GM18907 (cell line): ENCODE measurements at regions not wholly inside any gene's neighbourhood (a gene's known extent, or its start where the extent isn't known, plus 50 kb on each side); places are given as distances from the start of the nearest gene placed in this dataset.
"Not testable (repeated sequence)": the region's sequence is repeated elsewhere in the genome, so short reads cannot be mapped to it uniquely, and the experiment has no call there.

Experiments
- ATAC-seq: cut with Tn5 transposase; IDR thresholded peaks from one replicate; pipeline ENCODE4 v1.9.1; 2021; ENCODE audit warnings: mild to moderate bottlenecking, moderate library complexity; ENCODE audit not compliant: unreplicated experiment

GRCh38 chr5:17755406-17755805, 121.1 kb downstream of the TAF11L14 start:
- ATAC-seq = not testable (repeated sequence)

DNA sequence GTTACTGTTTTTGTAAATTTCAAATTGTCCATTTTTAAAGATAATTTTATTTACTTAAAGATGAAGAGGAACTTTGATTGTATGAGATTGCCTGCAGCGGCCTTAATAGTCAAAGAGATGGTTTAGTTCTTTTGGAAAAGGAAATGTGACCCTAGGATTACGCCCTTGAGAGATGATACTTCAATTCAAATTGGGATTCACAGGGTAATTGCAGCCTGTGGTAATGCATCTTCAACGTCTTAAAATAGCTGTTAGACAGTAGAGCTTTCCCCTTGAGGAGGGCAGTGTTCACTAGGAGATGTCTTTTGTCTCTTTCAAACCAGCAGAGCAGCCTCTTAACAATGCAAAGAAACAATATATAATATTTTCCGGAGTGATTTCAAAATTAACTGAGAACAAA, 127.1 kb downstream of the TAF11L14 start:
- no peak for ATAC-seq

DNA sequence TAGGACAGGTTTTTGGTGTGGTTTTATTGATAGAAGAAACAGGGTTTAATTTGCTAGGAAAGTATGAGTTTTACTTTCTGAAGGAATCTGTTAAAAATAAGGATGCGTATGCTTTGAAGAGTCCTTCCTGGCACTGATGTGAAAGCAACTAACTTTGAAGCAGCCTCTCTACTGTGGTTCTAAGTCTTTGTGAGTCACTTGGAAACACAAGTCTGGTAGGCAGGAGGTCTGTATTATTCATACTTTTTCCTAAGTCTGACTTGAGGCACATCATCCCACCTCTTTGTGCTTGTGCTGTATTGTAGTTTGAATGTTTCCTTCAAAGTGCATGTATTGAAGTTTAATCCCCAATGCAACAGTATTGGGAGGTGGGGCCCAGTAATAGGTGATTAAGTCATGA, 129.0 kb downstream of the TAF11L14 start:
- ATAC-seq = no peak

GRCh38 chr5:17766031-17766430, 131.8 kb downstream of the TAF11L14 start:
- ATAC-seq = no peak

DNA sequence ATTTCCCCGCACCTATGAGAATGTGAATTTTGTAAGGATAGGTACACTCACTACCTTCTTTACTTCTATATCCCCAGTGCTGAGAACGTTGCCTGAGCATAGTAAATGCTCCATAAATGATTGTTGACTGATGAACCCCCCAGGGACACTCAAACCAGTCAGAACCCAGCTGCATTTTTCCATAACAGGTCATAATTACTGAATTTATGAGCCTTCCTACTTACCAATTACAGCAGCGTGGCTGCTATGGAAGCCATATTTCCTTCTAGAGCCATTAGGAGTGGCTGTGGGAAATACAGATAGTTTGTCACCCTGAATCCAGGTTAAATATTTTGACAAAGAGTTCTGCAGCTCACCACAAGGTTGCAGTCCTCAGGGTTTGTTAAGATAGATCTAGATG, 135.0 kb downstream of the TAF11L14 start:
- ATAC-seq = no peak

DNA sequence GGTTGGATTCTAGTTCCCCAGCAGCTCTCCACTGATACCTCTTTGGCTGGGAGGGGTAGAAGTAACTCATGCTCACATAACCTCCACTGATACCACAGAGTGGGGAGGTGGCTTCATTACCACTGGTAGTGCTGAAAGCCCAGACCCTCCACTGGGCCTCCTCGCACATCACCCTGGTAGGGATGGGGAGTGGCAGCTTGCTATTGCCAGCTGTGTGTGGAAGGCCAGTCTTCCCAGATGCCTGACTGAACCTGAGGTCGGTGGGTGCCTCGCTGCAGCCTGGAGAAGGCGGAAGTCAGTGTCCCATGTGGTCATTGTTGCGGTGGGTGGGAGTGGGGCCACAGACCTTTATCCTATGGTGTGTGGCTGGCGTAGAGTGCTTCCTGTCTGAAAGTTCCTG, 138.0 kb downstream of the TAF11L14 start:
- ATAC-seq = no peak

GRCh38 chr5:17785774-17786173, 151.5 kb downstream of the TAF11L14 start:
- no peak for ATAC-seq

GRCh38 chr5:17788351-17788750, 154.1 kb downstream of the TAF11L14 start:
- ATAC-seq = no peak

DNA sequence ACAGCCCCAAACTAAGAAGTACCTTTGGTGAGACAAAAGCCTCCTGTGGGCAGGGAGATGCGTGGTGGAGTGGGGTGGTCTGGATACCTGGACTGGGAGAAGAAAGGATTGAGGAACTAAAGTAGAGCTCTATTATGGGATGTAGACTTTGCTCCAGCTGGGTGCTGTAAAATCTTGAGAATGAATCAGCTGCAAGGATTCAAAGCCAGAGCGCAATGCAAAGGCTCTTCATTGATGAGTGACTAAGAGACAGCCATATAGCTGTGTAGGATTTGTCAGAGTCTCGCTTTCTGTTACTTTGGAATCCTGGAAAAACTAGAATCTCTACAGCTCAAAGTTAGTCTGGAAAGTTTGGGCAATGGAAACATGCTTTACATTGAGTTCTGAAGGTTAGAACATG, 159.9 kb downstream of the TAF11L14 start:
- no peak for ATAC-seq

- no peak for ATAC-seq
These were observed 160.6 kb downstream of the TAF11L14 start for GRCh38 chr5:17794815-17795214.

- no peak for ATAC-seq
These were observed 161.9 kb downstream of the TAF11L14 start for GRCh38 chr5:17796142-17796541.

DNA sequence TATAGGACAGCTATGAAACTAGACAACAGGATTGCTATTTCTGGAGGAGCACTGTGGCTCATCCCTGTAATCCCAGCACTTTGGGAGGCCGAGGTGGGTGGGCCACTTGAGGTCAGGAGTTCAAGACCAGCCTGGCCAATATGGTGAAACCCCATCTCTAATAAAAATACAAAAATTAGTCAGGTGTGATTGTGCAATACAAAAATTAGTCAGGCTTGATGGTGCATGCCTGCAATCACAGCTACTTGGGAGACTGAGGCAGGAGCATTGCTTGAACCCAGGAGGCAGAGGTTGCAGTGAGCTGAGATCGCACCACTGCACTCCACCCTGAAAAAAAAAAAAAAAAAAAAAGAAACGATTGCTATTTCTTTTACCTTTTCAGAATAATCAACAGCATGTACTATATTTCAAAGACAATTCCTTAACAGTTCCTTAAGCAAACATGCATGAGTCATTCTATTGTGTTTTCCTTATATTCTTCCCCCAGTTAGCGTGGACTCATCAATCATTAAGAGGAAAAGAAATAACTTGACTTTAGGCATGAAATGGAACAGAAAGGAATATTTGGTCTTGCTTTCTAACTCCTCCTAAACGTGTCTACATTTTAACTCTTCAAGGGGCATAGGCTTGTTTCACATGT, 162.6 kb downstream of the TAF11L14 start:
- no peak for ATAC-seq

DNA sequence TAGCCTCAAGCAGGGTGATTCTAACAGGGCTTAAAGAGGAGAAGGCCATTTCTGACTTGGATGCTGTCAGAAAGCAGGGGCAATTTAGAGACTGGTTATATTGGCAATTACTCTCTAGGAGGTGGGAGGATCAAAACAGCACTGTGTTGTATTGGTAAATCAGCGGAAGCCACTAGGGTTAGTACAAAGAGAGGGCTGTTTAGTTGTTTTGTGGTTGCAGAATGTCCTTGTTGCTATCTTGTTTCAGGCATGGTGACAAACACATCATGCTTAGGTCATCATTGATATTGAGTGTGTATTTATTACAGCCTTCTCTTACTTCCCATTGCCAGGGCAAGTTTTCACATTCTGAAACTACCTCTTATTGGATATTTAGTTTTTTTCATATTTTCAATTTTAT, 165.3 kb downstream of the TAF11L14 start:
- ATAC-seq = no peak

DNA sequence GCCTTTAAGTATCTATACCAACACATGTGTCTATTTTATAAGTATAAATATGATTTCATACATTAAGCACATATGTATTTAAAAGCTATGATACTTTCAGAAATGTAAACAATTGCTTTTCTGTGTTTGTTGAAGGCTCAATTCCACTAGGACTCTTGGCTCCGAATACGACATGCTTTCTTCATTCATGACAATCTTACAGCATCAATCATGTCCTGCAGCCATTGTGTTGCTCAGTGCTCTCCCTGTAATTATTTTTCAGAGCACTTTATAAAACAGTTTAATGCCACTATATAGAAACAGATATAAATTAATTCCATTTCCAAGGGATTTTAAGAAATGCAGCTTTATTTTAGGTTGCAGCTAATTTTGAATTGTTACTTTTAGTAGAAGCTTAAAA, 167.3 kb downstream of the TAF11L14 start:
- no peak for ATAC-seq

- no peak for ATAC-seq
These were observed 168.0 kb downstream of the TAF11L14 start for GRCh38 chr5:17802256-17802655.

GRCh38 chr5:17803971-17804370, 169.7 kb downstream of the TAF11L14 start:
- ATAC-seq = no peak

DNA sequence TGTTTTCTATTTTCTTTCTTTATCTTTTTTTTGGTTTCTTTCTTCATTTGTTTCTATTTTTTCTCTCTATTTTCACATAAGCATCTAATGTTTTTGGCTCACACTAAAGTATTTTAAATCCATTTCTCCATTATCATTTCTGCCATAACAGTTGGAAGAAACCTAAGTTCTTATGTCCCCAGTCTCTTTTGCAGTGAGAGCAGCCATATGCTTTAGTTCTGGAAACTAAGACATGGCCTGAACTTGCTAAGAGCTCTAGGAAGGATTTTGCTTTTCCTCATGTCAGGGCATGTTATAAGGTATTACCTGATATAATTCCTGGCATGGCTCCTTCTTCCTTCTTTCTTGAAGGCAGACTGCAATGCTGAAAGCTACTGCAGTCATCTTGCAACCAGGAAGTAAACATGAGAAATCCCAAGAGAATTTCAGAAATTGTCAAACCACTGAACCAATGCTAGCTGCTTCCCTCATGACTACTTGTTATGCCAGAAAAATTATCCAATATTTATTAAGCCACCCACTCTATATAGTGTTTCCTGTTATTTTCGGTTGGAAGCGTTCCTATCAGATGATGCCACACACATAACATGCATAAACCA, 171.1 kb downstream of the TAF11L14 start:
- no peak for ATAC-seq

- ATAC-seq = no peak
These were observed 172.7 kb downstream of the TAF11L14 start for GRCh38 chr5:17806818-17807468.

DNA sequence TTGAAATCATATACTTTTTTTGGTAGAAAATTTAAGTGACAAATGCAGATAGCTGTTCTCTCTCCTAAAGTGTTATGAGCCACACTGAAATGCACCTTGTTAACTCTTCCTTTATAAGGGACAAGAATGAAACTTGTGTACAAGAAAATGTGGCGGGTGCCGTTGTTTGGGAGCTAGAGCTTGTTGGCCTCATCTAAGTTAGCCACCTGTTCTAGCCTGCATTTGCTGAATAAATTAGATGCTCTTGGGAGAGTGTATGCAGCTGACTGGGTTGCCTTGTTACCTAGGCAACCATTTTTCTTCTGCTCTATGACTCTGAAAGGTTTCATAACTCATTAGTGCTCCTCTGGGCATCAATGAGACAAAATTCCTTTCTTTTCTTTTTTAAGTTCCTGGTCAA, 174.3 kb downstream of the TAF11L14 start:
- no peak for ATAC-seq

GRCh38 chr5:17810734-17811133, 176.5 kb downstream of the TAF11L14 start:
- ATAC-seq = no peak

GRCh38 chr5:17813214-17813613, 179.0 kb downstream of the TAF11L14 start:
- ATAC-seq = no peak

DNA sequence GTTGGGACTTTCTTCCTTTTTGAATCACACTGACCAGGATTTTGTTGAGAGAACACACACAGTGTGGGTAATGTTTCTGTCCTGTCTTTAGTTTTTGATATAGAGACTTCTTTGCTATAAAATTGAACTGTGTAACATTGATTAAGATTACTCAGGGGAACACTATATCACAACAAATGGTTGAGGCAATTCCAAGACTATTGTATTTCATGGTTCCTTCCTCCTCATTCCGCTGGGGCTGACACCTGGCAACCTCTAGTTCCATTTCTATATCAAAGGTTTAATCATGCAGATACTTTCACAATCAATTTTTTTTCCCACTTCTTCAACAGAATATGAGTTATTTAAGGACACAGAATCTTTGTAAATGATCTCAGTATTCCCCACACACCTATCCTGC, 182.2 kb downstream of the TAF11L14 start:
- no peak for ATAC-seq
